ENCODE measurements at regions not wholly inside any gene's neighbourhood (a gene's known extent, or its start where the extent isn't known, plus 50 kb on each side); places are given as distances from the start of the nearest gene placed in this dataset.
A peak's percentile ranks its signal among the peaks of the same experiment; 100 is the strongest.
"Not testable (repeated sequence)": the region's sequence is repeated elsewhere in the genome, so short reads cannot be mapped to it uniquely, and the experiment has no call there.

GRCh38 chr6:27161946-27162603 lies 85.4 kb upstream of the PRSS16 start:
- no peaks in the 10 kb centered on the region for H3K9me3 ChIP-seq (ENCODE audit: control insufficient read depth, low read length)
- no peak overlapping the region for H3K27ac ChIP-seq (ENCODE audit: low read depth, low read length, severe bottlenecking)
- H3K36me3 ChIP-seq (ENCODE audit: control insufficient read depth, insufficient read depth, low read length): no peaks in the 10 kb centered on the region
- no peaks in the 10 kb centered on the region for H3K4me1 ChIP-seq (ENCODE audit: control insufficient read depth, insufficient read depth, low read length, poor library complexity, severe bottlenecking)
- H3K4me3 ChIP-seq (ENCODE audit: extremely low read depth, insufficient read depth, low read length, poor library complexity, severe bottlenecking): no peak overlapping the region
- 50 to 67% methylated on average over 2 of the region's 9 CpGs for WGBS, 2 experiments (ENCODE audit: insufficient coverage in 2 of 2)

GRCh38 chr6:27163834-27164233 lies 83.7 kb upstream of the PRSS16 start:
- Histone ChIP-seq H3K9me3 (ENCODE audit: control insufficient read depth, low read length) (no peaks in the 10 kb centered on the region), H3K4me1 (ENCODE audit: control insufficient read depth, insufficient read depth, low read length, poor library complexity, severe bottlenecking) (peaks cover 2% of the 10 kb centered on the region), H3K36me3 (ENCODE audit: control insufficient read depth, insufficient read depth, low read length) (no peaks in the 10 kb centered on the region), H3K27ac (ENCODE audit: low read depth, low read length, severe bottlenecking) (no peak overlapping the region), H3K4me3 (ENCODE audit: extremely low read depth, insufficient read depth, low read length, poor library complexity, severe bottlenecking) (no peak overlapping the region)

GRCh38 chr6:27168108-27168507 lies 79.4 kb upstream of the PRSS16 start:
- Histone ChIP-seq H3K9me3 (ENCODE audit: control insufficient read depth, low read length) (no peaks in the 10 kb centered on the region), H3K4me1 (ENCODE audit: control insufficient read depth, insufficient read depth, low read length, poor library complexity, severe bottlenecking) (peaks cover 6% of the 10 kb centered on the region), H3K4me3 (ENCODE audit: extremely low read depth, insufficient read depth, low read length, poor library complexity, severe bottlenecking) (no peak overlapping the region), H3K27ac (ENCODE audit: low read depth, low read length, severe bottlenecking) (peak overlapping the region; percentile 66), H3K36me3 (ENCODE audit: control insufficient read depth, insufficient read depth, low read length) (no peaks in the 10 kb centered on the region)
- WGBS, 2 experiments (ENCODE audit: insufficient coverage in 2 of 2): 90% methylated on average over 1 of the region's 2 CpGs; no CpG with 5 or more reads in 1 of the 2 experiments

GRCh38 chr6:27168586-27169443 lies 78.7 kb upstream of the PRSS16 start:
- Histone ChIP-seq H3K27ac (ENCODE audit: low read depth, low read length, severe bottlenecking) (peak overlapping the region; percentile 50), H3K9me3 (ENCODE audit: control insufficient read depth, low read length) (no peaks in the 10 kb centered on the region), H3K4me1 (ENCODE audit: control insufficient read depth, insufficient read depth, low read length, poor library complexity, severe bottlenecking) (peaks cover 6% of the 10 kb centered on the region), H3K36me3 (ENCODE audit: control insufficient read depth, insufficient read depth, low read length) (no peaks in the 10 kb centered on the region), H3K4me3 (ENCODE audit: extremely low read depth, insufficient read depth, low read length, poor library complexity, severe bottlenecking) (no peak overlapping the region)
- WGBS, 2 experiments (ENCODE audit: insufficient coverage in 2 of 2): 85 to 93% methylated on average over 2 to 4 of the region's 5 CpGs

- not testable (repeated sequence) for H3K4me1 ChIP-seq (ENCODE audit: control insufficient read depth, insufficient read depth, low read length, poor library complexity, severe bottlenecking); H3K4me3 ChIP-seq (ENCODE audit: extremely low read depth, insufficient read depth, low read length, poor library complexity, severe bottlenecking); H3K27ac ChIP-seq (ENCODE audit: low read depth, low read length, severe bottlenecking); H3K9me3 ChIP-seq (ENCODE audit: control insufficient read depth, low read length); H3K36me3 ChIP-seq (ENCODE audit: control insufficient read depth, insufficient read depth, low read length)
- WGBS, 2 experiments (ENCODE audit: insufficient coverage in 2 of 2): 86 to 97% methylated on average over 11 to 15 of the region's 19 CpGs
Measured at GRCh38 chr6:27172524-27173231, 74.8 kb upstream of the PRSS16 start.

- not testable (repeated sequence) for H3K36me3 ChIP-seq (ENCODE audit: control insufficient read depth, insufficient read depth, low read length); H3K9me3 ChIP-seq (ENCODE audit: control insufficient read depth, low read length); H3K27ac ChIP-seq (ENCODE audit: low read depth, low read length, severe bottlenecking); H3K4me1 ChIP-seq (ENCODE audit: control insufficient read depth, insufficient read depth, low read length, poor library complexity, severe bottlenecking); H3K4me3 ChIP-seq (ENCODE audit: extremely low read depth, insufficient read depth, low read length, poor library complexity, severe bottlenecking)
- WGBS, 2 experiments (ENCODE audit: insufficient coverage in 2 of 2): 89 to 100% methylated on average over 4 to 5 of the region's 8 CpGs
Measured at GRCh38 chr6:27173232-27173601, 74.3 kb upstream of the PRSS16 start.

- no peaks in the 10 kb centered on the region for H3K4me1 ChIP-seq (ENCODE audit: control insufficient read depth, insufficient read depth, low read length, poor library complexity, severe bottlenecking)
- H3K27ac ChIP-seq (ENCODE audit: low read depth, low read length, severe bottlenecking): no peak overlapping the region
- no peaks in the 10 kb centered on the region for H3K36me3 ChIP-seq (ENCODE audit: control insufficient read depth, insufficient read depth, low read length)
- 78 to 82% methylated on average over 4 to 5 of the region's 6 CpGs for WGBS, 2 experiments (ENCODE audit: insufficient coverage in 2 of 2)
- peaks cover 3% of the 10 kb centered on the region for H3K9me3 ChIP-seq (ENCODE audit: control insufficient read depth, low read length)
- no peak overlapping the region for H3K4me3 ChIP-seq (ENCODE audit: extremely low read depth, insufficient read depth, low read length, poor library complexity, severe bottlenecking)
Measured at GRCh38 chr6:27174958-27175357, 72.5 kb upstream of the PRSS16 start.

- WGBS, 2 experiments (ENCODE audit: insufficient coverage in 2 of 2): 97 to 100% methylated on average over 2 to 4 of the region's 9 CpGs
- Histone ChIP-seq H3K27ac (ENCODE audit: low read depth, low read length, severe bottlenecking) (no peak overlapping the region), H3K4me1 (ENCODE audit: control insufficient read depth, insufficient read depth, low read length, poor library complexity, severe bottlenecking) (no peaks in the 10 kb centered on the region), H3K4me3 (ENCODE audit: extremely low read depth, insufficient read depth, low read length, poor library complexity, severe bottlenecking) (peak overlapping the region; percentile 98), H3K36me3 (ENCODE audit: control insufficient read depth, insufficient read depth, low read length) (no peaks in the 10 kb centered on the region), H3K9me3 (ENCODE audit: control insufficient read depth, low read length) (peaks cover 3% of the 10 kb centered on the region)
Measured at GRCh38 chr6:27176096-27176495, 71.4 kb upstream of the PRSS16 start.

GRCh38 chr6:27176523-27177484 lies 70.7 kb upstream of the PRSS16 start:
- H3K36me3 ChIP-seq (ENCODE audit: control insufficient read depth, insufficient read depth, low read length): no peaks in the 10 kb centered on the region
- H3K9me3 ChIP-seq (ENCODE audit: control insufficient read depth, low read length): peaks cover 3% of the 10 kb centered on the region
- no peaks in the 10 kb centered on the region for H3K4me1 ChIP-seq (ENCODE audit: control insufficient read depth, insufficient read depth, low read length, poor library complexity, severe bottlenecking)
- peak overlapping the region; percentile 98 for H3K4me3 ChIP-seq (ENCODE audit: extremely low read depth, insufficient read depth, low read length, poor library complexity, severe bottlenecking)
- peak overlapping the region; percentile 70 for H3K27ac ChIP-seq (ENCODE audit: low read depth, low read length, severe bottlenecking)
- 8 to 9% methylated on average over 13 to 19 of the region's 38 CpGs for WGBS, 2 experiments (ENCODE audit: insufficient coverage in 2 of 2)
